H9 (cell line): ENCODE measurements at regions not wholly inside any gene's neighbourhood (a gene's known extent, or its start where the extent isn't known, plus 50 kb on each side); places are given as distances from the start of the nearest gene placed in this dataset.

ENCODE experiments used
- DNase-seq: peaks from one replicate; pipeline ENCODE4 v3.0.0-alpha.2; 2017
- H2AFZ ChIP-seq: one replicate; pipeline ENCODE4 v1.6.1; 2013; ENCODE audit warnings: mild to moderate bottlenecking, low read length, control low read depth, moderate library complexity
- H2AK5ac ChIP-seq: 2 replicates; pipeline ENCODE4 v1.6.1; 2013; ENCODE audit warnings: low read length, control low read depth, mixed read lengths; ENCODE audit not compliant: insufficient read length
- H2BK120ac ChIP-seq: one replicate; pipeline ENCODE4 v1.6.1; 2013; ENCODE audit warnings: low read depth, mild to moderate bottlenecking, low read length, control low read depth, inconsistent platforms; ENCODE audit not compliant: poor library complexity, severe bottlenecking
- H2BK12ac ChIP-seq: 2 replicates; pipeline ENCODE4 v1.6.1; 2013; ENCODE audit warnings: low read length, control low read depth, mixed read lengths, low read depth; ENCODE audit not compliant: insufficient read length
- H2BK15ac ChIP-seq: 2 replicates; pipeline ENCODE4 v1.6.1; 2013; ENCODE audit warnings: low read depth, low read length, control low read depth
- H2BK20ac ChIP-seq: one replicate; pipeline ENCODE4 v1.6.1; 2013; ENCODE audit warnings: low read depth, mild to moderate bottlenecking, low read length, control low read depth, inconsistent platforms; ENCODE audit not compliant: poor library complexity, severe bottlenecking
- H2BK5ac ChIP-seq: 2 replicates; pipeline ENCODE4 v1.6.1; 2013; ENCODE audit warnings: low read length, control low read depth, mixed read lengths; ENCODE audit not compliant: insufficient read length
- H3K14ac ChIP-seq: 2 replicates; pipeline ENCODE4 v1.6.1; 2013; ENCODE audit warnings: low read length, control low read depth; ENCODE audit not compliant: insufficient read depth
- H3K18ac ChIP-seq: 2 replicates; pipeline ENCODE4 v1.6.1; 2013; ENCODE audit warnings: low read depth, mild to moderate bottlenecking, mixed read lengths, low read length, control low read depth; ENCODE audit not compliant: insufficient read length
- H3K23ac ChIP-seq: 2 replicates; pipeline ENCODE4 v1.6.1; 2013; ENCODE audit warnings: low read length, control low read depth, mixed read lengths, low read depth; ENCODE audit not compliant: insufficient read length
- H3K23me2 ChIP-seq: 2 replicates; pipeline ENCODE4 v1.6.1; 2013; ENCODE audit warnings: low read depth, mild to moderate bottlenecking, mixed read lengths, low read length, control low read depth; ENCODE audit not compliant: insufficient read length, poor library complexity, severe bottlenecking
- H3K27ac ChIP-seq: 2 replicates; pipeline ENCODE4 v1.5.1; 2013; ENCODE audit warnings: low read length, control low read depth, mixed read lengths, low read depth; ENCODE audit not compliant: insufficient read length
- H3K27me3 ChIP-seq: 2 replicates; pipeline ENCODE4 v1.6.1; 2013; ENCODE audit warnings: low read length, control low read depth, inconsistent platforms; ENCODE audit not compliant: insufficient read depth
- H3K4ac ChIP-seq: 2 replicates; pipeline ENCODE4 v1.6.1; 2013; ENCODE audit warnings: low read depth, mild to moderate bottlenecking, control low read depth, inconsistent platforms, low read length, moderate library complexity
- H3K4me1 ChIP-seq: 2 replicates; pipeline ENCODE4 v1.6.1; 2013; ENCODE audit warnings: low read length, control low read depth, inconsistent platforms; ENCODE audit not compliant: insufficient read depth
- H3K4me2 ChIP-seq: 2 replicates; pipeline ENCODE4 v1.6.1; 2013; ENCODE audit warnings: low read length, control low read depth, mixed read lengths; ENCODE audit not compliant: insufficient read length, insufficient read depth
- H3K56ac ChIP-seq: 2 replicates; pipeline ENCODE4 v1.6.1; 2013; ENCODE audit warnings: low read depth, mild to moderate bottlenecking, mixed read lengths, low read length, control low read depth; ENCODE audit not compliant: insufficient read length
- H3K79me1 ChIP-seq: 2 replicates; pipeline ENCODE4 v1.6.1; 2013; ENCODE audit warnings: low read depth, mild to moderate bottlenecking, moderate library complexity, low read length, control low read depth, inconsistent platforms; ENCODE audit not compliant: insufficient read depth, poor library complexity, severe bottlenecking
- H3K79me2 ChIP-seq: 2 replicates; pipeline ENCODE4 v1.6.1; 2013; ENCODE audit warnings: low read length, control low read depth, inconsistent platforms; ENCODE audit not compliant: insufficient read depth
- H3K9ac ChIP-seq: 2 replicates; pipeline ENCODE4 v1.6.1; 2013; ENCODE audit warnings: low read length, control low read depth, mixed read lengths; ENCODE audit not compliant: insufficient read length; ENCODE audit errors: extremely low read depth
- H3K9me3 ChIP-seq: one replicate; pipeline ENCODE4 v1.6.1; 2013; ENCODE audit warnings: low read depth, low read length, inconsistent platforms; ENCODE audit not compliant: control insufficient read depth
- H3T11ph ChIP-seq: one replicate; pipeline ENCODE4 v1.6.1; 2013; ENCODE audit warnings: mild to moderate bottlenecking, low read length, control low read depth, inconsistent platforms
- H4K20me1 ChIP-seq: one replicate; pipeline ENCODE4 v1.6.1; 2013; ENCODE audit not compliant: control insufficient read depth, insufficient read length, insufficient read depth
- H4K5ac ChIP-seq: 2 replicates; pipeline ENCODE4 v1.6.1; 2013; ENCODE audit warnings: low read depth, mild to moderate bottlenecking, mixed read lengths, low read length, control low read depth; ENCODE audit not compliant: insufficient read length
- H4K8ac ChIP-seq: replicated peaks from 2 replicates; pipeline ENCODE4 v1.6.1; 2013; ENCODE audit warnings: low read length, control low read depth, mixed read lengths, low read depth; ENCODE audit not compliant: insufficient read length
- H4K91ac ChIP-seq: 2 replicates; pipeline ENCODE4 v1.6.1; 2013; ENCODE audit warnings: low read depth, mild to moderate bottlenecking, moderate library complexity, mixed read lengths, low read length, control low read depth; ENCODE audit not compliant: insufficient read length
- H3K27ac Mint-ChIP-seq, 3 experiments: 2 replicates in 2 of 3; 3 replicates in 1 of 3; pipeline ENCODE4 v1.8.0; 2020 to 2021; ENCODE audit warnings: mixed read lengths in 3 of 3, mild to moderate bottlenecking in 1 of 3, moderate library complexity in 1 of 3
- H3K27me3 Mint-ChIP-seq: 2 replicates; pipeline ENCODE4 v1.8.0; 2021; ENCODE audit warnings: low read depth, mild to moderate bottlenecking, moderate library complexity, mixed read lengths
- H3K36me3 Mint-ChIP-seq, 3 experiments: 2 replicates in 2 of 3; 3 replicates in 1 of 3; pipeline ENCODE4 v1.8.0; 2020 to 2021; ENCODE audit warnings: low read depth in 3 of 3, mixed read lengths in 3 of 3; ENCODE audit not compliant: insufficient read depth in 1 of 3
- H3K4me1 Mint-ChIP-seq, 2 experiments: 2 replicates each; pipeline ENCODE4 v1.8.0; 2020; ENCODE audit warnings: mixed read lengths in 2 of 2
- H3K4me3 Mint-ChIP-seq, 2 experiments: 2 replicates in 1 of 2; 3 replicates in 1 of 2; pipeline ENCODE4 v1.8.0; 2020 to 2021; ENCODE audit warnings: mild to moderate bottlenecking in 2 of 2, mixed read lengths in 2 of 2, moderate library complexity in 1 of 2
- H3K9me3 Mint-ChIP-seq, 2 experiments: 2 replicates in 1 of 2; 3 replicates in 1 of 2; pipeline ENCODE4 v1.8.0; 2020; ENCODE audit warnings: mild to moderate bottlenecking in 2 of 2, mixed read lengths in 2 of 2, moderate library complexity in 1 of 2
- CTCF ChIP-seq: fragments of 200-600 bp; sonication (generic); conservative IDR thresholded peaks from 3 replicates; pipeline ENCODE4 v1.8.0; 2021; ENCODE audit warnings: antibody characterized with exemption, mild to moderate bottlenecking
- WGBS: extraction: QIAGEN DNeasy Blood & Tissue Kit; methylation state at CpG from one replicate; pipeline ENCODE4 v1.1.7; 2013; ENCODE audit warnings: missing lambda C conversion rate, low lambda C conversion rate, mixed read lengths; ENCODE audit not compliant: insufficient read length; ENCODE audit errors: extremely low coverage; 5-methylcytosine and 5-hydroxymethylcytosine counted together

DNA sequence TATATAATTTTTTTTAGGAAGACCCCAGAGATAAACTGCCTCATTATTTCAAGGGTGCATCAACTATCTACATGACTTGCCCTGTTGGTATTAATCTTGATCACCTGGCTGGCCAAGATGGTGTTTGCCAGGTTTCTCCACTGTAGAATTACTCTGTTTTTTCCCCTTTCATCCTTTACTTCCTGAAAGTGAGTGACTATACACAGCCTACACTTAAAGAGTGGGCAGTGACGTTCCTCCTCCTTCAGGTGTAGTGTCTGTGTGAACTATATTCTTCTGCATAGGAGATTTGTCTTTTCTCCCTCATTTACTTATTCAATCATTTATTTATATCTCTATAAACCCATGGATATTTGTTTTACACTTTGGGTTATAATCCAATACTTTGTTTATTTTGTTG is 246.7 kb downstream of the IRF8 start:
- no peak overlapping the region for H3K4me2 ChIP-seq
- no peak overlapping the region for H4K8ac ChIP-seq
- H4K91ac ChIP-seq, result no peak overlapping the region
- H2AFZ ChIP-seq, result no peak overlapping the region
- H3K79me1 ChIP-seq, result no peaks in the 10 kb centered on the region
- H2BK15ac ChIP-seq, result no peak overlapping the region
- H3K9ac ChIP-seq, result no peak overlapping the region
- no peaks in the 10 kb centered on the region for H3K23me2 ChIP-seq
- no peaks in the 10 kb centered on the region for H3K9me3 ChIP-seq
- no peaks in the 10 kb centered on the region for H3K79me2 ChIP-seq
- no peak for DNase-seq
- H3T11ph ChIP-seq, result no peak overlapping the region
- no peak overlapping the region for H3K27ac Mint-ChIP-seq
- H4K5ac ChIP-seq, result no peak overlapping the region
- no peak overlapping the region for H2BK120ac ChIP-seq
- H3K27me3 ChIP-seq, result no peaks in the 10 kb centered on the region
- H2BK12ac ChIP-seq, result no peak overlapping the region
- no peak overlapping the region for H3K4ac ChIP-seq
- WGBS, result no CpG with 5 or more reads among the region's 1 CpG
- H3K9me3 Mint-ChIP-seq, result no peaks in the 10 kb centered on the region
- H3K4me1 ChIP-seq, result no peaks in the 10 kb centered on the region
- H3K27ac ChIP-seq, result no peak overlapping the region
- H3K4me3 Mint-ChIP-seq, result no peak overlapping the region
- no peaks in the 10 kb centered on the region for H3K36me3 Mint-ChIP-seq
- no peak overlapping the region for H3K14ac ChIP-seq
- peaks cover 2% of the 10 kb centered on the region in 2 experiments; a peak in 1 of 4 replicates for H3K4me1 Mint-ChIP-seq
- no peak overlapping the region for H2AK5ac ChIP-seq
- no peak for TF ChIP-seq CTCF
- H3K27me3 Mint-ChIP-seq, result peaks cover 18% of the 10 kb centered on the region
- no peak overlapping the region for H2BK5ac ChIP-seq
- H2BK20ac ChIP-seq, result no peak overlapping the region
- H4K20me1 ChIP-seq, result no peaks in the 10 kb centered on the region
- no peak overlapping the region for H3K23ac ChIP-seq
- H3K56ac ChIP-seq, result no peak overlapping the region
- no peak overlapping the region for H3K18ac ChIP-seq
